ENCODE measurements at regions not wholly inside any gene's neighbourhood (a gene's known extent, or its start where the extent isn't known, plus 50 kb on each side); places are given as distances from the start of the nearest gene placed in this dataset.

DNA sequence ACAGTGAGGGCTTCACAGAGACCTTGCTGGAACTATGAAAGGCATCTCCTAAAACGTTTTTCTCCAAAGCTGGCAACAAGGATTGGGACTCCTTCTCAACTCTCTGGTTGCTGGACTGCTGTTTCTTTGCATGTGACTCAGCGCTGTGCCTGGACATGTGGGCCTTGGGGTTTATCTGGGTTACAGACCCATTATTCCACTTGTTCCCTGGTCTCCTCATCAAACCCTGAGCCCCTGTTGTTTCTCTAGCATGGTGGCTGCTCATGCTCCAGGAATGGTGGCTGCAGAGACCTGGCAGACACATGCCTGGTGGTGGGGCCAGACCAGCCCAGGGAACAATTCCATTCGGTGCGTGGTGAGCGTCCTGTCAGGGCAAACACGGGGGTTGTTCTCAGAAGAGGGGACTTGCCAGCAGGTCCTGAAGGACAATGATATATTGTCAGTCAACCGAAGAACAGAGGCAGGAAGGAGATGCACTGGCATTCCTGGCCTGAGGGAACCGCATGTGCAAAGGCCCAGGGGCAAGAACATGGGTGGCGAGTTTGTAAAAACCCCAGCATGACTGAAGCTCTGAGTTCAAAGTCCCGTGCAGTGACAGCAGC lies 320.1 kb upstream of the RTL1 start:
- TF ChIP-seq, protein P1, sequence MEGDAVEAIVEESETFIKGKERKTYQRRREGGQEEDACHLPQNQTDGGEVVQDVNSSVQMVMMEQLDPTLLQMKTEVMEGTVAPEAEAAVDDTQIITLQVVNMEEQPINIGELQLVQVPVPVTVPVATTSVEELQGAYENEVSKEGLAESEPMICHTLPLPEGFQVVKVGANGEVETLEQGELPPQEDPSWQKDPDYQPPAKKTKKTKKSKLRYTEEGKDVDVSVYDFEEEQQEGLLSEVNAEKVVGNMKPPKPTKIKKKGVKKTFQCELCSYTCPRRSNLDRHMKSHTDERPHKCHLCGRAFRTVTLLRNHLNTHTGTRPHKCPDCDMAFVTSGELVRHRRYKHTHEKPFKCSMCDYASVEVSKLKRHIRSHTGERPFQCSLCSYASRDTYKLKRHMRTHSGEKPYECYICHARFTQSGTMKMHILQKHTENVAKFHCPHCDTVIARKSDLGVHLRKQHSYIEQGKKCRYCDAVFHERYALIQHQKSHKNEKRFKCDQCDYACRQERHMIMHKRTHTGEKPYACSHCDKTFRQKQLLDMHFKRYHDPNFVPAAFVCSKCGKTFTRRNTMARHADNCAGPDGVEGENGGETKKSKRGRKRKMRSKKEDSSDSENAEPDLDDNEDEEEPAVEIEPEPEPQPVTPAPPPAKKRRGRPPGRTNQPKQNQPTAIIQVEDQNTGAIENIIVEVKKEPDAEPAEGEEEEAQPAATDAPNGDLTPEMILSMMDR (IDR thresholded peaks at IDR 0.05) = no peak
- no peak for TF ChIP-seq POLR2A (IDR thresholded peaks at IDR 0.05)

All from right lobe of liver (tissue), 4 donors.